ENCODE measurements at regions not wholly inside any gene's neighbourhood (a gene's known extent, or its start where the extent isn't known, plus 50 kb on each side); places are given as distances from the start of the nearest gene placed in this dataset.

GRCh38 chr18:72246076-72246475, 298.1 kb downstream of the CBLN2 start:
- Mint-ChIP-seq H3K4me1 (no peaks in the 10 kb centered on the region), H3K36me3 (peaks cover 8% of the 10 kb centered on the region), H3K4me3 (no peak overlapping the region), H3K27ac (no peak overlapping the region), H3K27me3 (ENCODE audit: low read depth) (no peaks in the 10 kb centered on the region), H3K9me3 (peaks cover 44% of the 10 kb centered on the region)
- TF ChIP-seq HMGA2 (CRISPR knock-in tag; IDR thresholded peaks at IDR 0.05) (no peak), MXD4 (CRISPR knock-in tag; IDR thresholded peaks at IDR 0.05; ENCODE audit: borderline replicate concordance) (no peak), NR3C1 (CRISPR knock-in tag; conservative IDR thresholded peaks at IDR 0.05; ENCODE audit: low read depth) (no peak), SMAD3 (CRISPR knock-in tag; IDR thresholded peaks at IDR 0.05; ENCODE audit: borderline replicate concordance) (no peak), NR2C2 (CRISPR knock-in tag; IDR thresholded peaks at IDR 0.05) (no peak)
- POLR2A ChIA-PET, result no interaction called here
- no peak for DNase-seq (ENCODE audit: low spot score)
- CTCF ChIA-PET, result no interaction called here
- no peak for ATAC-seq

GRCh38 chr18:72235422-72235821, 308.7 kb downstream of the CBLN2 start:
- ChIA-PET CTCF (no interaction called here), POLR2A (no interaction called here)
- Mint-ChIP-seq H3K4me3 (no peak overlapping the region), H3K27me3 (ENCODE audit: low read depth) (no peaks in the 10 kb centered on the region; the same call in 1 of the 2 replicates), H3K36me3 (peaks cover 4% of the 10 kb centered on the region; the same call in 1 of the 2 replicates), H3K4me1 (peaks cover 16% of the 10 kb centered on the region), H3K9me3 (peaks cover 21% of the 10 kb centered on the region), H3K27ac (no peak overlapping the region)
- DNase-seq (ENCODE audit: low spot score), result no peak
- peak; percentile 69 for ATAC-seq
- TF ChIP-seq CREM (CRISPR knock-in tag; IDR thresholded peaks at IDR 0.05) (no peak), GABPB1 (CRISPR knock-in tag; IDR thresholded peaks at IDR 0.05) (no peak), ZNF232 (CRISPR knock-in tag; IDR thresholded peaks at IDR 0.05) (no peak), GTF2I (CRISPR knock-in tag; conservative IDR thresholded peaks at IDR 0.05) (no peak), HMGXB4 (CRISPR knock-in tag; IDR thresholded peaks at IDR 0.05) (no peak)

GRCh38 chr18:72233106-72233505, 311.0 kb downstream of the CBLN2 start:
- peaks cover 16% of the 10 kb centered on the region for H3K4me1 Mint-ChIP-seq
- no peak overlapping the region for H3K4me3 Mint-ChIP-seq
- ChIA-PET CTCF (interaction anchor here (0.7 kb wide), 1 partner anchor 235 kb away, joined by 3 read pairs; no protein-coding TSS in a partner anchor), POLR2A (no interaction called here)
- peaks cover 4% of the 10 kb centered on the region; the same call in 1 of the 2 replicates for H3K36me3 Mint-ChIP-seq
- no peak overlapping the region for H3K27ac Mint-ChIP-seq
- no peaks in the 10 kb centered on the region for H3K27me3 Mint-ChIP-seq (ENCODE audit: low read depth)
- no peak for TF ChIP-seq ZSCAN18 (CRISPR knock-in tag; IDR thresholded peaks at IDR 0.05)
- TF ChIP-seq ZMAT4 (CRISPR knock-in tag; IDR thresholded peaks at IDR 0.05), result no peak
- TF ChIP-seq USF2 (CRISPR knock-in tag; IDR thresholded peaks at IDR 0.05), result no peak
- no peak for TF ChIP-seq NFE2L1 (CRISPR knock-in tag; IDR thresholded peaks at IDR 0.05)
- H3K9me3 Mint-ChIP-seq, result peaks cover 23% of the 10 kb centered on the region
- DNase-seq (ENCODE audit: low spot score), result no peak
- 0 out of 2 replicates have a peak, but pooled peaks have one; percentile 36 for ATAC-seq

GRCh38 chr18:72232644-72233043, 311.5 kb downstream of the CBLN2 start:
- ChIA-PET CTCF (no interaction called here), POLR2A (no interaction called here)
- Mint-ChIP-seq H3K4me3 (no peak overlapping the region), H3K36me3 (peaks cover 4% of the 10 kb centered on the region; the same call in 1 of the 2 replicates), H3K27me3 (ENCODE audit: low read depth) (no peaks in the 10 kb centered on the region), H3K9me3 (peaks cover 23% of the 10 kb centered on the region), H3K4me1 (peaks cover 16% of the 10 kb centered on the region), H3K27ac (no peak overlapping the region)
- ATAC-seq (no peak), DNase-seq (ENCODE audit: low spot score) (no peak)
- TF ChIP-seq NR3C1 (CRISPR knock-in tag; conservative IDR thresholded peaks at IDR 0.05; ENCODE audit: low read depth) (no peak), ATF2 (CRISPR knock-in tag; IDR thresholded peaks at IDR 0.05; ENCODE audit: borderline replicate concordance, low read depth) (no peak), ZNF512 (CRISPR knock-in tag; IDR thresholded peaks at IDR 0.05; ENCODE audit: borderline replicate concordance) (no peak), SP1 (CRISPR knock-in tag; conservative IDR thresholded peaks at IDR 0.05) (no peak), FOXP1 (CRISPR knock-in tag; IDR thresholded peaks at IDR 0.05; ENCODE audit: borderline replicate concordance) (no peak), ZNF671 (CRISPR knock-in tag; IDR thresholded peaks at IDR 0.05) (no peak), MYBL2 (CRISPR knock-in tag; IDR thresholded peaks at IDR 0.05) (no peak), HMGXB4 (CRISPR knock-in tag; IDR thresholded peaks at IDR 0.05) (no peak), ESRRA (CRISPR knock-in tag; IDR thresholded peaks at IDR 0.05; ENCODE audit: borderline replicate concordance) (no peak)
